Mesendoderm (in vitro differentiated cells): ENCODE measurements at regions not wholly inside any gene's neighbourhood (a gene's known extent, or its start where the extent isn't known, plus 50 kb on each side); places are given as distances from the start of the nearest gene placed in this dataset.
"Not testable (repeated sequence)": the region's sequence is repeated elsewhere in the genome, so short reads cannot be mapped to it uniquely, and the experiment has no call there.

Source experiments
- DNase-seq: peaks from one replicate; pipeline ENCODE4 v3.0.0; 2013
- H2AK5ac ChIP-seq: 2 replicates; pipeline ENCODE4 v1.6.1; 2013; ENCODE audit warnings: low read length, inconsistent platforms
- H2BK120ac ChIP-seq: 2 replicates; pipeline ENCODE4 v1.6.1; 2013; ENCODE audit warnings: low read depth, mild to moderate bottlenecking, low read length, moderate library complexity, mixed read lengths
- H2BK15ac ChIP-seq: replicated peaks from 2 replicates; pipeline ENCODE4 v1.6.1; 2013; ENCODE audit warnings: low read depth, mild to moderate bottlenecking, moderate library complexity
- H2BK5ac ChIP-seq: 2 replicates; pipeline ENCODE4 v1.6.1; 2013; ENCODE audit warnings: low read length, inconsistent platforms
- H3K18ac ChIP-seq: 2 replicates; pipeline ENCODE4 v1.6.1; 2013; ENCODE audit warnings: mild to moderate bottlenecking, low read length, mixed read lengths
- H3K23ac ChIP-seq: one replicate; pipeline ENCODE4 v1.6.1; 2013; ENCODE audit warnings: low read length
- H3K27ac ChIP-seq: 2 replicates; pipeline ENCODE4 v1.5.1; 2013; ENCODE audit warnings: low read depth, mild to moderate bottlenecking, inconsistent platforms, low read length, moderate library complexity
- H3K27me3 ChIP-seq: 2 replicates; pipeline ENCODE4 v1.6.1; 2013; ENCODE audit warnings: low read length, control low read depth, mild to moderate bottlenecking, inconsistent platforms; ENCODE audit not compliant: insufficient read depth, poor library complexity
- H3K36me3 ChIP-seq: 2 replicates; pipeline ENCODE4 v1.6.1; 2013; ENCODE audit warnings: low read length, inconsistent platforms; ENCODE audit not compliant: control insufficient read depth, insufficient read depth
- H3K4ac ChIP-seq: one replicate; pipeline ENCODE4 v1.6.1; 2013; ENCODE audit warnings: low read depth, mild to moderate bottlenecking, low read length, moderate library complexity
- H3K4me1 ChIP-seq: 2 replicates; pipeline ENCODE4 v1.6.1; 2013; ENCODE audit warnings: low read depth, low read length, inconsistent platforms; ENCODE audit not compliant: control insufficient read depth
- H3K4me2 ChIP-seq: 2 replicates; pipeline ENCODE4 v1.6.1; 2013; ENCODE audit warnings: low read length
- H3K4me3 ChIP-seq: 2 replicates; pipeline ENCODE4 v1.5.1; 2013; ENCODE audit warnings: mild to moderate bottlenecking, low read length
- H3K56ac ChIP-seq: one replicate; pipeline ENCODE4 v1.6.1; 2013; ENCODE audit warnings: low read length
- H3K79me1 ChIP-seq: 2 replicates; pipeline ENCODE4 v1.6.1; 2013; ENCODE audit warnings: low read length, inconsistent platforms
- H3K79me2 ChIP-seq: 2 replicates; pipeline ENCODE4 v1.6.1; 2013; ENCODE audit warnings: mild to moderate bottlenecking, low read length; ENCODE audit not compliant: control insufficient read depth, insufficient read depth
- H3K9ac ChIP-seq: 2 replicates; pipeline ENCODE4 v1.6.1; 2013; ENCODE audit warnings: low read length, inconsistent platforms
- H4K5ac ChIP-seq: one replicate; pipeline ENCODE4 v1.6.1; 2013; ENCODE audit warnings: low read length
- H4K8ac ChIP-seq: one replicate; pipeline ENCODE4 v1.6.1; 2013; ENCODE audit warnings: low read depth, mild to moderate bottlenecking, control low read depth, low read length, moderate library complexity
- WGBS: extraction: QIAGEN DNeasy Blood & Tissue Kit; methylation state at CpG from one replicate; pipeline ENCODE4 v1.1.7; 2013; ENCODE audit warnings: low lambda C conversion rate, missing lambda C conversion rate; ENCODE audit not compliant: insufficient coverage; ENCODE audit errors: extremely low coverage; 5-methylcytosine and 5-hydroxymethylcytosine counted together

DNA sequence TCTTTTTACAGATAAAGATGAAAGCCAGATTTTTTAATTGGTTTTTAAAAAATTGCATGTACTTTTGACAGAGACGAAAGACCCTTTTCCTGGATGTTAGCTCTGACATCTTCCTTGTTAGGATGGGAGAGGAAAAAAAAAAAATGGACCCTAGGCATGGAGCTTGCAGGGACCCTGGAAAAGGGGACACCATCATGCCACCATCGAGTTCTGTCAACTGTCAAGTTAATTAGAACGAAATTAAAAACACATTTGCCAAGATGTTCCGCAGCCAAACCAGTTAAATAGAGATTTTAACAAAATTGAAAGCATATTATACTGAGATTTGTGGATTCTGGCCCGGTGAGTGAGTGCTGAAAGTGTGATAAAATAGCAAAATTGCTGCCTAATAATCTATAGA, 202.6 kb downstream of the BUB3 start:
- H3K27me3 ChIP-seq = no peaks in the 10 kb centered on the region
- no peaks in the 10 kb centered on the region for H3K79me1 ChIP-seq

DNA sequence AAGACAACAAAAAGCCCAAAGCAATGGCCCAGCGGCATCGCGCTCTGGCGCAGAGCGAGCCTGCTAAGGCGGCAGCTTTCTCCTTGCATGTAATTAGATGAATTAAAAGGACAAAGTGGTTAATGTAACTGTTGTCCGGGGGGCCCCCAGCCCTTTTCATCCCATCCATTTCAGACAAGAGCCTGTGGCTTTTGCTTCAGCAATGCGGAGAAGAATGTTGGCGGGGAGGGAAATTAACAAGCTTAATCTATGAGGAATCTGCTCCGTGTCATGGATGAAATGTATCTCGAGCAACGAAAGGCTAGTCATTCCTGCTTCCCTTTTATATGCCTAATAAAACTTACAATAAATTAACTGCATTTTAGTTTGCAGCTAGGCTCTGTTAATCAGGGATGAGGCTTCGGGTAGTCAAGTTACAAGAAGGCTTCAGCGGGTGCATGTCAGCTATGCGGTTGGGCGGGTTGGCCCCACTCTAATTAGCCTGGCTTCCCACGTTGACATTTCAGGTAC, 203.3 kb downstream of the BUB3 start:
- Histone ChIP-seq H3K23ac (no peak overlapping the region), H2AK5ac (no peak overlapping the region), H2BK120ac (no peak overlapping the region), H4K8ac (no peak overlapping the region), H3K4ac (no peak overlapping the region), H3K9ac (no peak overlapping the region), H3K56ac (no peak overlapping the region), H3K36me3 (no peaks in the 10 kb centered on the region), H2BK5ac (no peak overlapping the region), H3K79me1 (no peaks in the 10 kb centered on the region), H3K27me3 (no peaks in the 10 kb centered on the region), H3K4me2 (no peak overlapping the region), H2BK15ac (no peak overlapping the region), H3K79me2 (no peaks in the 10 kb centered on the region), H3K27ac (no peak overlapping the region), H4K5ac (no peak overlapping the region), H3K18ac (no peak overlapping the region), H3K4me1 (peaks cover 2% of the 10 kb centered on the region), H3K4me3 (no peak overlapping the region)
- no CpG with 5 or more reads among the region's 17 CpGs for WGBS
- peak; percentile 23 for DNase-seq

More for the DNA sequence above, 202.6 kb downstream of the BUB3 start:
- Histone ChIP-seq H3K9ac (no peak overlapping the region), H3K4me1 (peaks cover 2% of the 10 kb centered on the region), H4K5ac (no peak overlapping the region), H3K36me3 (no peaks in the 10 kb centered on the region), H3K56ac (no peak overlapping the region), H2AK5ac (no peak overlapping the region), H2BK5ac (no peak overlapping the region), H3K4me3 (no peak overlapping the region), H2BK120ac (no peak overlapping the region), H3K79me2 (no peaks in the 10 kb centered on the region), H4K8ac (no peak overlapping the region), H2BK15ac (no peak overlapping the region), H3K4ac (no peak overlapping the region), H3K23ac (no peak overlapping the region), H3K4me2 (no peak overlapping the region), H3K18ac (no peak overlapping the region), H3K27ac (no peak overlapping the region)
- no peak for DNase-seq
- no CpG with 5 or more reads among the region's 5 CpGs for WGBS

GRCh38 chr10:123359539-123359938, 205.3 kb downstream of the BUB3 start:
- no peak overlapping the region for H4K8ac ChIP-seq
- no peaks in the 10 kb centered on the region for H3K79me2 ChIP-seq
- no peak overlapping the region for H3K4me2 ChIP-seq
- no peaks in the 10 kb centered on the region for H3K27me3 ChIP-seq
- H2BK120ac ChIP-seq = no peak overlapping the region
- H4K5ac ChIP-seq = no peak overlapping the region
- H3K4me1 ChIP-seq = peaks cover 2% of the 10 kb centered on the region
- H3K36me3 ChIP-seq = no peaks in the 10 kb centered on the region
- no peak overlapping the region for H3K18ac ChIP-seq
- DNase-seq = no peak
- no peak overlapping the region for H3K4ac ChIP-seq
- H3K4me3 ChIP-seq = no peak overlapping the region
- H2AK5ac ChIP-seq = no peak overlapping the region
- no peak overlapping the region for H2BK15ac ChIP-seq
- H3K23ac ChIP-seq = no peak overlapping the region
- WGBS = no CpG with 5 or more reads among the region's 2 CpGs
- no peak overlapping the region for H2BK5ac ChIP-seq
- no peak overlapping the region for H3K56ac ChIP-seq
- no peaks in the 10 kb centered on the region for H3K79me1 ChIP-seq
- no peak overlapping the region for H3K27ac ChIP-seq
- no peak overlapping the region for H3K9ac ChIP-seq

GRCh38 chr10:123361832-123362231, 207.6 kb downstream of the BUB3 start:
- no peak overlapping the region for H3K27ac ChIP-seq
- no peak overlapping the region for H2BK15ac ChIP-seq
- no peaks in the 10 kb centered on the region for H3K79me2 ChIP-seq
- H3K4me1 ChIP-seq = peaks cover 2% of the 10 kb centered on the region
- no peak for DNase-seq
- no peaks in the 10 kb centered on the region for H3K27me3 ChIP-seq
- H2BK5ac ChIP-seq = no peak overlapping the region
- no peak overlapping the region for H4K5ac ChIP-seq
- H2BK120ac ChIP-seq = no peak overlapping the region
- H3K4me2 ChIP-seq = no peak overlapping the region
- H4K8ac ChIP-seq = no peak overlapping the region
- no peak overlapping the region for H3K18ac ChIP-seq
- no CpG with 5 or more reads among the region's 5 CpGs for WGBS
- H3K9ac ChIP-seq = no peak overlapping the region
- no peaks in the 10 kb centered on the region for H3K36me3 ChIP-seq
- no peak overlapping the region for H3K23ac ChIP-seq
- no peaks in the 10 kb centered on the region for H3K79me1 ChIP-seq
- no peak overlapping the region for H3K4me3 ChIP-seq
- no peak overlapping the region for H2AK5ac ChIP-seq
- H3K4ac ChIP-seq = no peak overlapping the region
- no peak overlapping the region for H3K56ac ChIP-seq

GRCh38 chr10:123367195-123367594, 213.0 kb downstream of the BUB3 start:
- no peaks in the 10 kb centered on the region for H3K36me3 ChIP-seq
- no peak overlapping the region for H3K4ac ChIP-seq
- H3K79me2 ChIP-seq = no peaks in the 10 kb centered on the region
- H4K5ac ChIP-seq = no peak overlapping the region
- no peaks in the 10 kb centered on the region for H3K27me3 ChIP-seq
- no peaks in the 10 kb centered on the region for H3K79me1 ChIP-seq
- DNase-seq = no peak
- no peak overlapping the region for H3K18ac ChIP-seq
- H3K4me1 ChIP-seq = no peaks in the 10 kb centered on the region
- no peak overlapping the region for H2BK120ac ChIP-seq
- WGBS = no CpG with 5 or more reads among the region's 4 CpGs
- no peak overlapping the region for H3K9ac ChIP-seq
- no peak overlapping the region for H3K23ac ChIP-seq
- H4K8ac ChIP-seq = no peak overlapping the region
- no peak overlapping the region for H3K4me2 ChIP-seq
- no peak overlapping the region for H3K27ac ChIP-seq
- H2BK15ac ChIP-seq = no peak overlapping the region
- H3K4me3 ChIP-seq = no peak overlapping the region
- H3K56ac ChIP-seq = no peak overlapping the region
- H2BK5ac ChIP-seq = no peak overlapping the region
- no peak overlapping the region for H2AK5ac ChIP-seq

- not testable (repeated sequence) for H3K18ac ChIP-seq, H3K79me2 ChIP-seq, H2BK120ac ChIP-seq, H3K56ac ChIP-seq, H3K79me1 ChIP-seq, H4K8ac ChIP-seq, H3K4me2 ChIP-seq, H3K27me3 ChIP-seq, H3K27ac ChIP-seq, DNase-seq, H4K5ac ChIP-seq, H3K4me1 ChIP-seq, H2BK15ac ChIP-seq, H3K9ac ChIP-seq, H3K36me3 ChIP-seq, H2AK5ac ChIP-seq, H3K4ac ChIP-seq, H3K4me3 ChIP-seq, H2BK5ac ChIP-seq, H3K23ac ChIP-seq
- no CpG with 5 or more reads among the region's 2 CpGs for WGBS
These were observed 217.4 kb downstream of the BUB3 start for GRCh38 chr10:123371626-123372025.
